DMS153 treated with DMSO at 0.1 percent for 48 hours (cell line): ENCODE measurements at regions not wholly inside any gene's neighbourhood (a gene's known extent, or its start where the extent isn't known, plus 50 kb on each side); places are given as distances from the start of the nearest gene placed in this dataset.
A peak's percentile ranks its signal among the peaks of the same experiment; 100 is the strongest.
"Not testable (repeated sequence)": the region's sequence is repeated elsewhere in the genome, so short reads cannot be mapped to it uniquely, and the experiment has no call there.

ENCODE experiments used
- DNase-seq: peaks from one replicate; lab custom pipeline; 2025; ENCODE audit not compliant: unreplicated experiment; lab: John Stamatoyannopoulos, UW

DNA sequence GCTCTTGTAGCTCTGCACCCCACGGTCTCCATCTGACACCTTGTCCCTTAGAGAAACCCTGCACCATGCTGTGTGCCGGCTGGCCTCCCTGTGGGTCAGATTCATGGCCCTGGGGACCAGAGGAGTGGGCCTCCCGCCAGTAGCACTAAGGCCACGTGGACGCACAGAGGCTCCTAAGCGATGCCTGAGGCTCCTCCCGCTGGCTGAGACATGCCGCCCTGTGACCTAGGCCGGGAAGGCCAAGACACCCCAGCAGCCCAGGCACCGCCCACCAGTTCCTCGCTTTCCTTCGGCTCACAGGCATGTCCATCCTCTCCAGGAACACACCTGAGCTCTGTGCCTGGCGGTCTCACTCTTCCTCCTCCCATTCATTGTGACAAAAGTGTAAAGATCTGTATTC is 311.0 kb downstream of the THBS2 start:
- DNase-seq = no peak

DNA sequence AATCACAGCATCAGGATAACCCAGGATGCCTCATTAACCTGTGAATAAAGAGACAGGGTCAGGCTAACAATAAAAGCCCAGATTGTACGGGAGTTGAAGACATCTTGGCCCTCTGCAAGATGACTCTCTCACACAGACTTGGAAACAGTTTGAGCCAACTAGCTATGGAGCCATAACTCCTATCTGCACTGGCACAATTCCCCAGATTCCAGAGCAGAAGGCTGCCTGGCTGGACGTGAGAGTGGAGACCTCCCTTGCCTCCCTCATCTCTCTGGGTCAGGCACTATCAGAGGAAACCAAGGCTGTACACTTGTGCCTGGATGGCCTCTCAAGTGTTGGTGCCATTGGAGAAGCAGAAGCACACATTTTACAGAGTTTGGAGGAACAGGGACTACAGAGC is 312.6 kb downstream of the THBS2 start:
- no peak for DNase-seq

DNA sequence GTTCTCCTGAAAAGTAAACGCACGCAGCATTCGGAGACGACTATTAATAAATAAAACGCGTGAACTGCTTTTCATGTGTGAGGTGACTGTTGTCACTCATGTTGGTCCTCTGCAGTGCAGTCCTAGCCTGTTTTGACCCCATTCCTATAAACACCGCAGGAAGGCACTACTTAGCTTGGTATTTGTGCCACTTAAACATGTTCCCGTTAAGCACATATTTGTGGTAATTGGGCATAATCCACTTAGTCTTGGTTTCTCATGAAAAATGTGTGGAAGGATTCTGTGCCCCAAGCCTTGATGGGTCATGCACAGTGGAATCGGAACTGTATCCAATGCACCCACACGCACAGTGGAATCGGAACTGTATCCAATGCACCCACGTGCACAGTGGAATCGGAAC is 313.9 kb downstream of the THBS2 start:
- DNase-seq = no peak

DNA sequence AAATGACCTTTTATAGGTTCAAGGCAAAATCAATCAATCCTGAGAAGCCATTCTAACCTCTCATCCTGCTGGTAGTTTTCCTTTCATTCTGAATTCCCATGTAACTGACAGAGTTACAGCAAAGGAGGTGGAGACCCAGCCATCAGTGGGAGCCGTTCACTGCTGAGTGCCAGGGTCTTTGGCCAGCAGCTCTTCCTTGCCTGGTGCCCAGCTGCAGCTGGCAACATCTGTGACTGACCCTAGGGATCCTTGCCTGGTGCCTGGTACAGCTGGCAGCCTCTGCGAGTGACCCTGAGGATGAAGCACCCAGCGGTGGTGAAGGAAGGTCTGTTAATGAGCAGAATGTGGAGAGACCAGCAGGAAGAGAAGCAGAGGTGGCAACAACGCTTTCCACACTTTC is 314.6 kb downstream of the THBS2 start:
- no peak for DNase-seq

DNA sequence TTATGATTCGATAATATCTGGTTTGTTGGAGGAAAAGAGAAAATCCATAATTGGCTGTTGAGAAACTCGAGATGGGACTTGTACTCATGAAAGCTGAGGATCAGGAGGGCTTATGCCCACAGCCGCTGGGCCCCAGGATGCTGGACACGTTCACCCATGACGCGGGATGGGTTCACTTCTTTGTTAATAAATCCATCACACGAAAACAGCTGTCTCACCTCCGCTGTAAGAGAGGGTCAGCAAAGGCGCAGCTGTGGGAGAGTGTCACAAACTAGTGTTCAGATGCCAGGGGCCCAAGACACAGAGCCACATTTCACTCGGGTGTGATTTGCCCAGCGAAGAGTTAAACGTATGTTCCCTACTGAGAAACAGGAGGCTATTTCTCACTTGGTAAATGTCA is 315.1 kb downstream of the THBS2 start:
- DNase-seq = no peak

DNA sequence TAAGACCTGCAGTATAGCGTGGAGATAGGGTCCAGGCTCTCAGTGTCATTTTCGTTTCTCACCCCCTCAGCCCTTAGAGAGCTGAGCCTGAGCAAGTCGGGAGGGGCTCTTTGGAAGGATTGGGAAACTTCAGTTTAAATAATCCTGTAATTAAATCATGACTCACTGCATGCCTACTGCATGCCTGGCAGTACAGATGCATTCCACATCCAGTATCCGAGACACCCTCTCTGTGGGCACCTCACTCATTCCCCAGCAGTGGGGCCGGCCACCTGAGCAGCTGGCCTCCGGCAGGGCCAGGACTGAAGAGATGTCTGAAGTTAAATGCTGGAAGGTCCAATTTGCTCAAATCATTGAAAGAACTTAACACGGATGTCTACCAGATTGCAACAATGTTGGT is 316.6 kb downstream of the THBS2 start:
- no peak for DNase-seq

DNA sequence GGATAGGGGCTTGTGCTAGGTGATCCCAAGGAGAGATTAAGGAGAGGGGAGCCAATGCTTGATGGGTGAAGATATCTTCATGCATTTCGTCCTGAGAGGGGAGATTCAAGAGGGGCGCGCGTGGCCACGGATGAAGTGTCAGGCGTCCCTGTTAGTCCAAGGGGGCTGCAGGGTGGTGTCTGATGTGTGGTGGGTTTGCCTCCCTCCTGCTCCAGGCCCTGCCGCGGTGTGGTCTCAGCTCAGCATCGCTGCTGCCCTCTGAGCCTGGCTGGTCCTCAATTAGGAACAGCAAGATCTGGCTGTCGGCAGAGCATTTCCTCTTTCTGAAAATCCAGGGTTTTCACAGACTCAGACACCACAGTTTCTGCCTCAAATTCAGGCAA is 318.0 kb downstream of the THBS2 start:
- DNase-seq = no peak

DNA sequence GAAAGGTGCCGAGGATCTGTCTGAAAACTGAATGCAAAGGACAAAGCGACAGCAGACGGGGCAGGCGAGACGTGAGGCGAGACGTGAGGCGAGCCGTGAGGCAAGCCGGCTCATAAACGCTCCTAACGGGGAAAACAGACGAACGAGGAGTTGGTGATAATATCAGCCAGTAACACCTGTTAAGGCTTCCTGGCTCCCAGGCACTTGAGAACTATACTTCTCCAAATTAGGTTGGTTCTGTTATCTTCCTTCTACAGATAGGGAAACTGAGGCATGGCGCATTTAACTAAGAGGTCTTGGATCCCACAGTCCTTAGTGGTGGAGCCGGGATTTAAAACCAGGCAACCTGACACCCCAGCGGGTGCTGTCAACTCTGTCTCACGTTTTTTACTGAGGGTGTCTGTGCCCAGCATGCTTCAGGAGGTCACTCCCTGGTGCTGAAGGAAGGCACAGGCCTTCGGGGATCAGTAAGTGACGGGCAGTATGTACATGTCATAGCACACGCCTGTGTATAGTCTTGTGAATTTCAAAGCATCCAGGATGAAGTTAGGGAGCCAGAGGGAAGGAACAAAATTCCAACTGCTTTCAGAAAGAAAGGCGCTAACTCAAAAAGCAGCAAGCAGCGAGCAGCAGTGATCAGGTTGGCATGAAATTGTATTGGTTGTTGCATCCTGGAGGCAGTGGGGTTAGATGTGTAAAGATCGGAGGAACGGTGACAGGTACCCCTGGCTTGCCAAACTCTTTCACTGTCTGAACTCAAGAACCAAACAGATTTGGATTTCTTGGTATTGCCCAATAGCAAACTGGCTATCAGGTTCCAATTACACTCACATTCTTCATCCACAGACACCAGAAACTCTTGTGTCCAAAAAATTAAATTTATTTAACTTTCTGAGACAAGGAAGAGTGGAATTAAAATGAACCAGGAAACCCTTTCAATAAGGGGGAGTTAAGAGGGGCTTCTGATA is 318.7 kb downstream of the THBS2 start:
- DNase-seq = no peak

DNA sequence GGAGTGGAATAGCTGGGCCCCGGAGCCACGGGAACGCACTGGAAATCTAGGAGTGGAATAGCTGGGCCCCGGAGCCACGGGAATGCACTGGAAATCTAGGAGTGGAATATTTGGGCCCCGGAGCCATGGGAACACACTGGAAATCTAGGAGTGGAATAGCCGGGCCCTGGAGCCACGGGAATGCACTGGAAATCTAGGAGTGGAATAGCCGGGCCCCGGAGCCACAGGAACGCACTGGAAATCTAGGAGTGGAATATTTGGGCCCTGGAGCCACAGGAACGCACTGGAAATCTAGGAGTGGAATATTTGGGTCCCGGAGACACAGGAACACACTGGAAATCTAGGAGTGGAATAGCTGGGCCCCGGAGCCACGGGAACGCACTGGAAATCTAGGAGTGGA is 321.5 kb downstream of the THBS2 start:
- DNase-seq = not testable (repeated sequence)

DNA sequence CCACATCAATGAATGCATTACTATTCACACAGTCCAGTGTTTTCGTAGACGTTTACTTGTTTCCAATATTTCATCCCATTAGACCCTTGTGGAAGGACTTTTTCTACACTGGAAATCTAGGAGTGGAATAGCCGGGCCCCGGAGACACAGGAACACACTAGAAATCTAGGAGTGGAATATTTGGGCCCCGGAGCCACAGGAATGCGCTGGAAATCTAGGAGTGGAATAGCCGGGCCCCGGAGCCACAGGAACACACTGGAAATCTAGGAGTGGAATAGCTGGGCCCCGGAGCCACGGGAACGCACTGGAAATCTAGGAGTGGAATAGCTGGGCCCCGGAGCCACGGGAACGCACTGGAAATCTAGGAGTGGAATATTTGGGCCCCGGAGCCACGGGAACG is 322.6 kb downstream of the THBS2 start:
- DNase-seq = not testable (repeated sequence)

DNA sequence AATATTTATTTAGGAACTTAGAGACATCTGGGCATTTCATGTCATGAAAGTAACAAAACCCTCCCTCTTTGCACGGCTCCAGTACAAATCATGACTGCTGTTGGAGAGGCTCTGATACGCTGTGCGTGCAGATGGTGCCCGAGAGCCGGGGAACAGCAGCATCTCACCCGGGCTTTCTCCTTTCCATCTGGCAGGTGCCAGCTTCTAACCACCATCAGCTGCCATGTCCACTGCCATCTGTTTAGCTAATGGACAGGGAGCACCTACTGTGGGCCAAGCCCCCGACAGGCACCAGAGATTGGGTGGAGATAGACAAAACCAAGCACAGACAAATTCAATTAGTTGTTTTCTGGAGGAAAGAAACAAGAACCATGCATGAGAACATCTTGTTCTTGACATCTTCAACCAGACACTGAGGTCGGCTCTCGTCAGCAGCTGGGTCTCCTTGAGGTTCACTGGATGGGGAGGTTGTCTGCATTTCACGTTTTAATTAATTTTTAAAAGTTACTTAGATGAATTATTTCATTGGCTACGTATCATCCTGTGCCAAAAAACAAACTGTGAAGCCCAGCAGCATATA is 323.7 kb downstream of the THBS2 start:
- DNase-seq = no peak

DNA sequence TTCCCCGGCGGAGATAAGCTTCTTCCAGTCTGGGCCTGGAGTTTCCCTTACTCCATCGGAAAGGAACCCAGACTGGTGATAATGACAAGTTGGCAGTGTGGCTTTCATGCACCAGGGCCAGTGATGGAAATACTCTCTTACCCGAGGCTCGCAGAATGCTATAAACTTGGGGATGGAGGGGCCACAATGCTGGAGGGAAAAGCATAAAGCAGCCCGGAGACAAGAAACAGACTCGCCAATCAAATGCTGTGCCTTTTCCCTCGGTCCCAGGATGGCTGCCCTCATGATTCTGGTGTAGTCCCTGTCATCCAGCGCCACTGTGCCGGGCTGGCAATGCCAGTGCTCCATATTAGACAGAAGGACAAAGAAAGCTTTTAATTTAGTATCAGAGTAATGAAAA is 325.6 kb downstream of the THBS2 start:
- no peak for DNase-seq

DNA sequence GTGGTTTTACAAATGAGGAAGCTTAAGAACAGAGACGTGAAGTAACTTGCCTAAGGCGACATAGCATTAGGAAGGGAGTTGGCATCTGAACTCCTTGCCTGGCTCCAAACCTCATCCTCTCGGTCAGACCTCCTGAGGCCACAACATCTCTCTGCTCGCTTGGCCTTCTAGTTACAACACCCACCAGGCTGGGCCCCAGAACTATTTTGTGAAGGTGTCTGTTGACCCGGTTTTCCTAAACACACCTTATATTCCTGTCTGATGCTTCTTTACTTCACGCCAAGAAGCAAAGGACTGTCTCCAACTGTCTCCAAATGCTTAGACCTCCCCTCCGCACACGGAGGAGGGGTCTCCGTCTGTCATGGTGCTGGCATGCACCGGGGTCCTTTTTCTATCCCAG is 326.6 kb downstream of the THBS2 start:
- no peak for DNase-seq

DNA sequence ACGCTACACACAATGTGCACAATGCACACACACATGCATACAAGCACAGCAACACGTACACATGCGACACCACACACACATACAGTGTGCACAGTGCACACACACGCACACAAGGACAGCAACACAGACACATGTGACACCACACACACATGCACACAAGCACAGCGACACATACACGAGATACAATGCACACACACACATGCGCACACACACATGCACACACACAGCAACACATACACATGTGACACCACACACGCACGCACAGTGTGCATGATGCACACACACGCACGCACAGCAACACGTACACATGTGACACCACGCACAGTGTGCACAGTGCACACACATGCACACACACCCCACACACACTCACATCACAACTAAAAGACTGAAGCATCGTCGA is 327.3 kb downstream of the THBS2 start:
- no peak for DNase-seq

DNA sequence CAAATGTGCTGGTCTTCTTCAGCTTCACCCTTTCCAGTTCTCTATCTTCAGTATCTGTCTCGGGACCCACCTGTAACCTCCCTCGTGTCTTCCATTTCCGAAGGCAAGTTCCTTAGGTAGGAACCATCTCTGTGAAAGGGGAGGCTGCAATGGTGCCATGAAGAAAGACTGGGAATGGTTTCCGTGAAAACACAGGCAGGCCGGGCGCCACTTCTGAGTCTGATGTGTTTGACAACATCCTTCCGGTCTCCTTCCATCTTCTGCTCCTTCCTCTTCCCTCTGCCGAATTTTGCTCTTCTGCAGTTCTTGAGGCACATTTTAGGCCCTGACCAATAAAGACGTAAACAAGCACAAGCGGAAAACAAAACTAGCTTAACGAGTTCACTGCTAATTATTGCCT is 328.0 kb downstream of the THBS2 start:
- no peak for DNase-seq

DNA sequence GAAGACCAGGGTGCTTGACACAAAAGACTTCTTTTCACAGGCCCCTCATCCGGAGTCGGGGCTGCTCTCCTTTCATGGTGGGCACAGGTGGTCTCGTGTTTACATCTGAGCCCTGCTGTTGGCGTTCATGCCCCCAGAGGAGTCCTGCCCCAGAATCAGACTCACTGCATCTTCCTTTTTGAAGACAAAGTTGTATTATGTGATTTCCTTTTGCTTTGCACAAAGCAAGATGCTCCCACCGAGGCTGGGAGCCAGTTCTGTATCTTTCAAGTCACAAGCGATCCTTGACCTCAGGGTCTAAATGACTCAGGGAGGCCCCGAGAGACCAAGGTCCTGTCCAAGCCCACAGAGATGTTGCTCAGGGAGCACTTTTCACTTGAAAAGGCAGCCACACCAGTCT is 330.5 kb downstream of the THBS2 start:
- no peak for DNase-seq

DNA sequence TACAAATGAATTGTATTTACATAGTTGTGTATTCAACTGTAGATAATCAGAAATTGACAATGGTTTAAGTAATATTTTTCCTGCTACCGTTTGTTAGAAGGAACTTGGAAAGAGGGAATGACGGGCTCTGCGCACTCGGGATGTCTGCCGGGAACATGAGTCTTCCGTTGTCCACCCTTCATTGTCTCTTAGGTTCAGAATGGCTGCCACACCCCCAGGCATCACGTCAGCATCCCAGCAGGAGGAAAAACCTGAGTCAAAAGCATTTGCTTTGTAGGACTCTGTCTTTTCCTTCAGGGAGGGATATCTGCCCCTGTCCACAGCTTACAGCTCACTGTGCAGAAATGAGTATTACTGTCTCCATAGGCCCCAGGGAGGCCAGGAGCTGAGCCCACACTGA is 331.2 kb downstream of the THBS2 start:
- no peak for DNase-seq

DNA sequence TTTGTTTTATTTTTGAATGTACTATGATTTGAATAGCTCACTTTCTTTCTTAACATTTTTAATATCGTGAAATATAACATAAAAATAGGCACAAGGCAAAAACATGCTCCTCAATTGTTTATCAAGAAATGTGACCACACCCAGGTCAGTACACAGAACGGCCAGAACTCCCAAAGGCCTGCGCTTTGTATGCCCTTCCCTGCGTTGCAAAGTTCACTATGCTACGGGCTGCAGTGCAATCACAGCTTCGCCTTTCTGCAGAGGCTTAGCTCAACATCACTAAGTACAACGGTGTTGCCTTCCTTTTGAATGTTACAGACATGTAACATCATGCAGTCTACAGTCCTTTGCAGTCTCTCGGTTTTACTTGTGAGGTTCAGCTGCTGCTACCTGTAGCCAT is 333.4 kb downstream of the THBS2 start:
- DNase-seq = no peak

DNA sequence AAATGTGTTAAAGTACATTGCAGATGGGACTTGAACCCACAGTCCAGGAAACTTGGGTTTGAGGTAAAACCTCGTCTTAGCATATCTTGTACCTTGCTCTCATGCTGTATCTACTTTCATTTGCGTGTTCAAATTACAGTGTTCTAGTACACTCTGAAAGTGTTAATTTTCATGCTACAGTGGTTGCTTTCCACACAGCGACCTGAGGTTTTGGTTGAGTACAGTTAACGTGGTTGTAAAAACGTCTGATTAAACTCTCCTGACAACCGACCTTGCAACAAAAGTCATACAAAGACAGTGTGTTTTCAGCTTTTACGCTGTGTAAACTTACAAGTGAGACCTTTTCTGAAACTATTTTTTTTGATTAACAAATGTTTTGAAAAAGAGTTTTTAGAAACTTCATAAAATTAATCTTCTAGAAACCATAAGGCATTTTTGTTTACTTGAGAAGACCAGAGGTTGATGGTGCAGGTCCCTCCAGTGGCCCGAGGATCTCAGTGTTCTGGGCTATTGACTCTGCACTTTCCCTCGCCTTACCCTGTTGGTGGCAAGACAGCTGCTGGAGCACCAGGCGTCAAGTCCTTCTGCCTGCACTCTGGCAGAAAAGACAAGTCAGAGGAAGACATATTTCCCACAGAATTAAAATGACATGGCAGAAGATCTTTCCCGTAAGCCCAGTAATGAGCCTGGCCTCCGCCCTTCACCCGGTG is 334.0 kb downstream of the THBS2 start:
- no peak for DNase-seq

DNA sequence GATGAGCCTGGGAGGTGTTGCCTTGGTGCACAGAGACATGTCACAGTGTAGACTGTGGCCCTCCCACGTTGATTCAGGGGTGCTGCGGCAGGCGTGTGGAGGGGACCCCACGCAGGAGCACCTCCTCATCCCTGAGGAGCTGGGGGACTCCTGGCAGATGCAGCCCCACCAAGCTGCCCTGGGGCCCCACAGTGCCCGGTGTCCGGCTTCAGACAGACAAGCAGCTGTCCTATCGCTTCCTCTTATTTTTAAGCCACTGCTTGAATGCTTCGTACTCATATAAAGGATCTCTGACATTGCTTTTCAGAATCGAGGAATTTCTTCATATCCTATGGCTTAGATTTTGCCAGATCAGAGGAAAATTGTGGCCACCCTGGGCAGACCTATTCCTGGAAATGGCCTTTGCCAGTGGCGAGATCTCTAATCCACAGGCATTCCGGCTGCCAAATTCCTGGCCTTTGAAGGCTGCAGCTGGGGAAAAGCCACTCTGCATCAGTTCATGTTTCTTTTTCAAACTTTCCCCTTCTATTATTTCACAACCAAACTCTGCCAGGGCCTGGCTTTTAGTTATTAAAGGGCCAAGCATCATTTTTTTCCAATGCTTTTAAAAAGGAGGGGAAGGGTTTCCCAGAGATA is 337.0 kb downstream of the THBS2 start:
- no peak for DNase-seq

DNA sequence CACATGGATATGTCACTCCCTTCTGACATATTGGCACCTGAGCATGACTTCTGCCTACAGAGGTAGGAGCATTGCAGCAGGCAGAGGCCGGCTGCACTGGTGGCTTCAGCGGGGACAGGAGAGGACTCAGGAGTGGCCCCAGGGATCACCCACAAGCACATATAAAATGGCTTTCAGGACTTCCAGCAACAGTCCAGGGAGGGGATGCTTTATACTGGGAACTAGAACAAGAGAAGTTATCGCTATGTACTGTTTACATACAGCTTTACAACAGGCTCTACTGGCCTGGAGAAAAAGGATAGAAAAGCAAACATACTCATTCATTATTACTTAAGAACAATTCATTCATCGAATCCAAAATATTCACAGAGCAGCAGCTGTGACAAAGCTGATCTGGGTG is 337.8 kb downstream of the THBS2 start:
- DNase-seq = peak; percentile 42

DNA sequence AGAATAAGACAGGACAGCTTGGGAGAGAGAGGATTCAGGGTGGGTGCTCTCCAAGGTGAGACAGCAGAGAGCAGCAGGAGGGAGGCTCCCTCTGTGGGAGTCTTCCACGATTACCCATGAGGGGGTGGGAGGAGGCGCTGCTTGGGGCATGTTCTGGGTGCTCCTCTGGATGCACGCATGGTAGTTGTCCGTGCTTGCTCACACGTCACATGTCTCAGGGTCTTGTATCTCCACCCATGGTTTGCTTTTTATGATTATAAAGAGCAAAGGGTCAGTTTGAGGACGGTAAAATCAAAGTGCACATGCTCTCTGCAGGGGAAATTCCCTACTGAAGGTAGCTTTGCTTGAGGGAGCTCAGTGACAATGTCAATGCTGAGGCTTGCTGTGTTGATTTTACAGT is 338.4 kb downstream of the THBS2 start:
- DNase-seq = no peak
